ENCODE measurements at regions not wholly inside any gene's neighbourhood (a gene's known extent, or its start where the extent isn't known, plus 50 kb on each side); places are given as distances from the start of the nearest gene placed in this dataset.

- TF ChIP-seq CTCF (conservative IDR thresholded peaks at IDR 0.05 in 1 of 2, IDR thresholded peaks at IDR 0.05 in 1 of 2; ENCODE audit: extremely low read depth in 1 of 2, insufficient read depth in 1 of 2, low read depth in 1 of 2, low read length in 2 of 2): no peak
- no peak for TF ChIP-seq EZH2 (IDR thresholded peaks at IDR 0.05; ENCODE audit: borderline replicate concordance, low read length)
Measured at GRCh38 chr3:106116733-106117489, 248.1 kb upstream of the CBLB start.

Measured in mammary epithelial cell (primary cell).